GM18519 (cell line): ENCODE measurements at regions not wholly inside any gene's neighbourhood (a gene's known extent, or its start where the extent isn't known, plus 50 kb on each side); places are given as distances from the start of the nearest gene placed in this dataset.

Experiments
- ATAC-seq: cut with Tn5 transposase; IDR thresholded peaks from one replicate; pipeline ENCODE4 v1.9.1; 2021; ENCODE audit warnings: mild to moderate bottlenecking, moderate library complexity; ENCODE audit not compliant: unreplicated experiment, low FRiP score

GRCh38 chr6:168983925-168984324, 269.7 kb downstream of the THBS2 start:
- no peak for ATAC-seq

DNA sequence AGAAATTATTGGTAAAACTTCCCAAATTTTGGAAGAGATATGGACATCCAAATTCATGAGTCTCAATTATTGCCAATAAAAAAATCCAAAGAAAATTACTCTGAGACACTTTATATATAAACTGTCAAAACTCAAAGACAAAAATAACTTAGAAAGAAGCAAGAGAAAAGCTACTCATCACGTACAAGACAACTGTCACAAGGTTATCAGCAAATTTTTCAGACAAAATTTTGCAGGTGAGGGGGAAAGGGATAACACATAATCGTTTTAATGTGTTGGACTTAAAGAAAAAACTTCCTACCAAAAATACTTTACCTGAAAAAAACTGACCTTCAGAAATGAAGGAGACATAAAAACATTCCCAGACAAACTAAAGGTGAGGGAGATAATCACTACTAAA, 272.5 kb downstream of the THBS2 start:
- no peak for ATAC-seq

DNA sequence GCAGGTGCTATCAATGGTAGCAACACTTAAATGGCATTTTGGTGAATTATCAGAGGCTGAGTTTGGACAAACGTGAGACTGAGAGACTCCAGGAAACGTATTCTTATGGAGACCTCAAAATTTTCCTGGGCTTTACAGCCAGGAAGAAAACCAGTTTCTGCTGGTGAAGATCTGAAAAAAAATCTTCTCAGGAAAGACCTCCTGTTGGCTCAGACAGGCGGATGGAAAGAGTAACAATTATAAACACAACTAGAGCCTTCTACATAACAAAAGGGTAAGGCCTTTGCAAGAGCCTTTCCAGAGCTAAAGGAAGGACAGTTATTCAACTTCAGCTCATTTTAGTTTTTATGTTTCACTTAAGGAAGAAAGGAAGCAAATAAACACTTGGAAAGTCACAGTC, 274.4 kb downstream of the THBS2 start:
- ATAC-seq, result no peak

GRCh38 chr6:168972128-168972527, 281.5 kb downstream of the THBS2 start:
- ATAC-seq, result no peak

DNA sequence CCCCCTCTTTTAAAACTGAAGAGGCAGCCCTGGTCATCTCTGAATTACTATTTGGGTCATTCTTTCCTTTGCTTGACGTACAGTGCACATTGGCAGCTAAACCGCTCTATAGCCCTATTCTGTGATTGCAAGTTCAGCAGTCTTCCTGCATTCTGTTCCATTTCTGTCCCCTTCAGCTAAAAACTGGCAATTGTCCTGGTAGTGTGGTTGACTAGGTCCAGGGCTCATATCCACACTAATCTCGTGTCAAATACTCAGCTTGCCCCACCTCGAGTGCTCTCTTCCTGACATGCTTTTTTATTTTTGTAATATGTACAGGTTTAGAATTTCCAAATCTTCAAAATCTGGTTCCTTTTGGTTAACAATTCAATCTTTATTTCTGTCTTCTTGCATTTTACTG, 282.1 kb downstream of the THBS2 start:
- ATAC-seq, result no peak

GRCh38 chr6:168968801-168969200, 284.8 kb downstream of the THBS2 start:
- no peak for ATAC-seq

DNA sequence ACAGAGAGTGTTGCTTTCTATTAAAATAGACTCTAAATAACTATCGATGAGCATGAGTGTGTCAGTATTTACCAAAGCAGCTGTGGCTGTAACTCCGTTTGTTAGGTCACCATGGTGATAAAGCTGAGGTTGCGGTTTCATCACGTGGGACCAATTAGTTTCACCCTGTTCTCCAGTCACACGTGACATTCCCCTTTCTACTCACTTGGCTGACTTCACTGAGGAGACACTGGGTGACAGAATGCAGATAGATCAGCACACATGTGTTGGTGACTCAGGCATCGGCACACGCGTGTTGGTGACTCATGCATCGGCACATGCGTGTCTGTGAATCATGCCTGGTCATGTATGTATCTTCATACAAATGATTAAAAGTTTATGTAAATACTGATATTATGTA, 285.4 kb downstream of the THBS2 start:
- no peak for ATAC-seq

DNA sequence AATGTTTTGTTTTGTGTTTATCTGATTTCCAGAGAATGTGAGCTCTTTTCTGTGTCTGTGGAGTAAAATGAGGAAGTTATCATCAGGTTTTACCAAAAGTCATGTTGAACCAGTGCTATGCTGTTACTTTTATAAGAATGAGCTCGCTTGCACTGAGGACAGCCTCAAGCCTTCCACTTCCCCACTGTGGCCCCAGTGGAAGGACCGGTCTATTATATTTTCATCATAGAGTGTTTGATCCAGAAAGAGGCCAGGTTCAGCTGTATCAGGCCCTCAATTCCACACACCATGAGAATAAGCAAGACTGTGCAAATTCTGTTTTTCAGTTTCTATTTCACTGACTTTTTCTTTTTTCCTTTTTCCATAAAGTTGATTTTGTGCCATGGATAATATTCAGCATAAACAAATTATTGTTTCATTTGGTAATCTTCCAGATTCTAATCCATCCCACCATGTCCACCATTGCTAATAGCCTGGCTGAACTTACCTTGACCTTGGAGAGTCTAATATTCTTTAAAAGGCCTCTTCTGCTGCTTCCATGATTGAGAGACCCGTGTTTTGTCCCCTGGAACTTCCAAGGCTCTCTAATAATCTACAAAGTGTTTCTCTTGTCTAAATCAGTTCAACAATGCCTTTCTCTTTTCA, 286.2 kb downstream of the THBS2 start:
- no peak for ATAC-seq

GRCh38 chr6:168964138-168964835, 289.4 kb downstream of the THBS2 start:
- ATAC-seq, result no peak

- no peak for ATAC-seq
Observed at GRCh38 chr6:168962886-168963285, 290.8 kb downstream of the THBS2 start.

- no peak for ATAC-seq
Observed at GRCh38 chr6:168961264-168961656, 292.4 kb downstream of the THBS2 start.

DNA sequence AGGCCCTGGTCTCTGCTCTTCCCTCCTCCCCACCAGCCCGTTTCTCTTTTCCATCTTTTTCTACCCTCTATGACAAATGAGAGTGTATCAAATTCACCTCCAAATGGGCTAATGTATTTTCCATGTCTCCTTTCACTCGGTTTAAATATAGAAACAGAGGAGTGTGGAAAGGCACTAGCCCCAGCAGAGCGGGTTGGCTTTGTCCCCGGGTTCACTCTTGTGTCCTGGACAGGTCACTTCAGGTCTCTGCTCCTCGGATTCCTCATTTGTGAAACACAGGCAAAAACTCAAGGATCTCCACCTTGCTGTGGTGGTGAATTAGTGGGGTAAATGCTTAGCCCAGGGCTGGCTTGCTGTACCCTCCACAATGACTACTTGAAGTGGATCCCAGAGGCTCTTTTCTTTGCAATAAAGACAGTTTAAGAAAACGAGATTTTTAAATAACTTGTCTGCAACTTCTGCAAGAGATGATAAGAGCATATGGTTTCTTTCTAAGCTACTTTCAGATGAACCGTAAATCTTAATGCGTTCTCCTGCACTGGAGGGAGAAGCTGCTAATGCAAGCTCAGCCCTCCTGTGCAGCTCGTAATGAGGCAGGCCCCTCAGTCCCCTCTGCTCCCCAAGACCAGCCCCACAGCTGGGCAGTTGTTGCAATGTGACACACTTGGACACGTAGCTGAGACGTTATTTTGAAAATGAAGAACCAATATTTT, 292.9 kb downstream of the THBS2 start:
- no peak for ATAC-seq

DNA sequence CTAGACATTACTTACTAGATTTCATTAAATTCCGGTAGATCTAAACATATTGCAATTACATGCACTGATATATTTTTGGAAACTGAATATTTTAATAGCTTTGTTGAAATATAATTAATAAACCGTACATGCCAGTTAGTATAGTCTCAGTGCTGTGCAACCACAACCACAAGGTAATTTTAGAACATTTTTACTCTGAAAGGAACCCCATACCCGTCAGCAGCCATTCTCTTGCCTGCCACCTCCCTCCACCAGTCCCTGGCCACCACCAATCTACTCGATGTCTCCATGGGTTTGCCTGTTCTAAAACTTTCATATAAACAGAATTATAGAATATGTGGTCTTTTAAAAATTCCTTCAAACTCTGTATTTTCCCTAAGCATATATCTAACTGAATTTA, 293.9 kb downstream of the THBS2 start:
- no peak for ATAC-seq

DNA sequence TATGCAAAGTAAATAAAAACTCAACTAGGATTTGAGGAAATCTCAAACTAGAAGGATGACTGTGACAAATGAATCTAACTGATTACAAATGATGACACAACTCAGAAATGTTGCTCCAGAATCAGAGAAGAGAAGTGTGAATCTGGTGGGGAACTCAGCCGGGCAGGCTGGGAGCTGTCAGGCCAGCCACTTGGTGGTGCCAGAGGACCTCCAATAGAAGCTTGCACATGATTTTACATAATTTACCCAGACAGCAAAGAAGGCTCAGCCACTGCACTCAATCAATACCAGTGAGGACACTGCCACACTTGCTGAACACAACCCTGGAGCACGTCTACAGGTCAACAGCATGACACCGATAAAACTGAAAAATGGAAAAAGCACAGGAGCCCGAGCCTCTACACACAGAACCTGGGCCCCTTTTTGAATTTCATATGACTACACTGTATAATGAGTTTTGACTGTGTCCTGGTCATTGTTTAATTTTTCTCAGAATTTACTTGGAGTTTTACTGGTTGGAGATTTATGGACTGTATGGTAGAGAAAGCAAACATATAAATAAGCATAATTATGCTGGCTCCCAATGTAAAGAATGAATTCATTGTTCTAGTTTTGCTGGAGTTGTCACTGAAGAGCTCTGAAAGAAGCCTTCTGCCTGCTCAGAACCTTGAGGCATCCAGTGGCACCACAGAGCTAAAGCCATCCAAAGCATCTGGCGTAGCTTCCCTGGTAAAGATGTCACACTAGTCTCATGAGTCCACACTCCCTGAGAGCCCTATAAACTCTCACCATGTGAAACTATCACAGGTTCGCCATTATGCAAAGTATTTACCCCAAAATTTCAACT, 296.5 kb downstream of the THBS2 start:
- ATAC-seq, result peak; percentile 71

GRCh38 chr6:168956141-168956838, 297.4 kb downstream of the THBS2 start:
- peak; percentile 13 for ATAC-seq

DNA sequence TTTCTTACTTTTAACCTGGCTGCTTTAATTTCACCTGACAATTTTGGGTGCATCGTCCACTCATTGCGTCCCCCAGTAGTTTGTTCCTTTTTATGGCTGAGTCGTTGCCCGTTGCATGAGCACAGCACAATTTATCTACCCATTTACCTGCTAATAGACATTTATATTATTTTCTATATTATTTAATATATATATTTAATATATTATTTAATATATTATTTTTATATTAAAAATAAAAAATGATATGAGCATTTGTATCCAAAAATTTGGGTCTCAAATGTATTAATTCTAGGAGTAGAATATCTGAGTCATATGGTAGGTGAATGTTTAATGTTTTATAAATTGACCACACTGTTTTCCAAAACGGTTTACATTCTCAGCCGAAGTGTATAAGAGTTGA, 300.2 kb downstream of the THBS2 start:
- no peak for ATAC-seq

GRCh38 chr6:168951217-168951616, 302.4 kb downstream of the THBS2 start:
- ATAC-seq, result no peak

DNA sequence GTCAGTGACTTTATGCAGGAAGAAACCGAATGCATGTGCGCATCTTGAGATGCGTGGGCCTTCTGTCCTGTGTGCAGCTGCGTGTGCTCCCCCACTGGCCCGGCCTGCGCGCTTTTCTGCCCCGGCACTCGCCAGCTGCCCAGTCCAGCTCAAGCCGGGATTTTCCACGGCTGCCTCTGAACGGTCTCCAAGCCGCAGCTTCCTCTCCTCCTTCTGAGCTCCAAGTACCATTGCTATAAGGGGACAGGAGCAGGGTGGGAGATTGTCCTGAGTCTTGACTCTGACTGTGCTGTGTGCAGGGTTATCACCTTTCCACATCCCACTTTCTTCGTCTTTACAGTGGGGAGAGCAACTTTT, 302.8 kb downstream of the THBS2 start:
- ATAC-seq, result no peak

DNA sequence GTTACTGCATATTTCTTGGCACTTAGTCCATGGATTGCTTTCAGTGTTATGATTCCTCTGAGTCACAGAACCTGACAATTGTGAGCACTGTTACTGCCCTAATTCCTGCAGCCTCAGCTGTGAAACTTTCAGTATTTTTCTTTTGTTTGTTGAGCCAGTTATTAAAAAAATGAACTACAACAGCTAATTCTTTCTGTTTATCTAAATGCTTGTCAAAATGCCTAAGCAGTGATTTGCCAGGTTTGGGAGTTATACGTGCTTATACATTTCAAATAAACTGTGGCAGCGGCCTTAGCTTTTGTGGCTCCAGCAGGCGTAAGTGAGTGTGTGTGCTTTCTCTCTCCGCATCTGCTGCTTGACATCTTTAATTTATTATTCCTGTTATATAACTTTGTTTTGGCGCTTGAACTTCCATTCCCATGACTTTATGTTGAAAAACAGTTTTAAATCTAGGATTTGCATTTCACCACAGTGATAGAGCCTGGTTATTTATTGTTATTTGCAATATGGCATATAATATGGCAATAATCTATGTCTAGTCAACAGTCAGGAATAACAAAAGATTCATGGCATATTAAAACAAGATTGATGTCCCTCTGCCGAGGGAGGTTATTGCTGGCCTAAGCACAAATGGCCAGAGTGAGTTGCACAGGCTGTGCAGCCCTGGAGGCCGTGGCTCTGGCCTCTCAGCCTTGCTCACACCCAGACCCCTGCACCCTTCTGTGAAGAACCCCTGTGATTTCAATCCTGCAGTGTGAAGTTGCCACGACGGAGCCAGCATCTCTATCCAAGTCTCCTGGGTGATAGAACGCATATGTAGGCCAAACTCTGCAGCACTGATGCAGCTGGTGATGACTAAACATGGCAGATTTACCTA, 303.4 kb downstream of the THBS2 start:
- ATAC-seq, result no peak
